NCI-H748 treated with DMSO at 0.1 percent for 48 hours (cell line): ENCODE measurements at regions not wholly inside any gene's neighbourhood (a gene's known extent, or its start where the extent isn't known, plus 50 kb on each side); places are given as distances from the start of the nearest gene placed in this dataset.
"Not testable (repeated sequence)": the region's sequence is repeated elsewhere in the genome, so short reads cannot be mapped to it uniquely, and the experiment has no call there.

Experiments used
- DNase-seq: peaks from one replicate; lab custom pipeline; 2025; lab: John Stamatoyannopoulos, UW

- no peak for DNase-seq
Observed at GRCh38 chr10:9294132-9294663, 1239.7 kb downstream of the GATA3 start.

GRCh38 chr10:9294865-9295264 is 1240.4 kb downstream of the GATA3 start:
- DNase-seq: no peak

GRCh38 chr10:9296190-9296589 is 1241.7 kb downstream of the GATA3 start:
- no peak for DNase-seq

- DNase-seq: no peak
Observed at GRCh38 chr10:9297580-9297979, 1243.1 kb downstream of the GATA3 start.

- no peak for DNase-seq
Observed at GRCh38 chr10:9299966-9300365, 1245.5 kb downstream of the GATA3 start.

GRCh38 chr10:9301148-9301547 is 1246.7 kb downstream of the GATA3 start:
- DNase-seq: no peak

- DNase-seq: no peak
Observed at GRCh38 chr10:9301554-9301953, 1247.1 kb downstream of the GATA3 start.

GRCh38 chr10:9302140-9302746 is 1247.8 kb downstream of the GATA3 start:
- no peak for DNase-seq

GRCh38 chr10:9305018-9305655 is 1250.6 kb downstream of the GATA3 start:
- DNase-seq: no peak

- DNase-seq: no peak
Observed at GRCh38 chr10:9311702-9312499, 1257.4 kb downstream of the GATA3 start.

GRCh38 chr10:9315292-9315691 is 1260.8 kb downstream of the GATA3 start:
- DNase-seq: no peak

GRCh38 chr10:9331583-9332008 is 1277.1 kb downstream of the GATA3 start:
- peak; percentile 16 for DNase-seq

GRCh38 chr10:9334270-9334669 is 1279.8 kb downstream of the GATA3 start:
- DNase-seq: no peak

GRCh38 chr10:9339716-9340115 is 1285.2 kb downstream of the GATA3 start:
- DNase-seq: no peak

GRCh38 chr10:9342885-9343570 is 1288.5 kb downstream of the GATA3 start:
- DNase-seq: peak; percentile 0

GRCh38 chr10:9347933-9348332 is 1293.4 kb downstream of the GATA3 start:
- not testable (repeated sequence) for DNase-seq

- DNase-seq: no peak
Observed at GRCh38 chr10:9357471-9357870, 1303.0 kb downstream of the GATA3 start.

- no peak for DNase-seq
Observed at GRCh38 chr10:9362721-9363120, 1308.2 kb downstream of the GATA3 start.

GRCh38 chr10:9379183-9379582 is 1324.7 kb downstream of the GATA3 start:
- DNase-seq: no peak

- DNase-seq: no peak
Observed at GRCh38 chr10:9381733-9382532, 1327.4 kb downstream of the GATA3 start.

GRCh38 chr10:9382533-9382866 is 1328.0 kb downstream of the GATA3 start:
- DNase-seq: no peak

GRCh38 chr10:9390516-9390915 is 1336.0 kb downstream of the GATA3 start:
- DNase-seq: no peak
